ENCODE measurements at regions not wholly inside any gene's neighbourhood (a gene's known extent, or its start where the extent isn't known, plus 50 kb on each side); places are given as distances from the start of the nearest gene placed in this dataset.

- TF ChIP-seq POLR2A (IDR thresholded peaks at IDR 0.05) (no peak), CTCF (IDR thresholded peaks at IDR 0.05) (no peak)
Observed at GRCh38 chr1:218503102-218503501, 158.0 kb downstream of the TGFB2 start.

Measured in esophagus squamous epithelium (tissue), 4 donors.